Fibroblast of the aortic adventitia (primary cell): ENCODE measurements at regions not wholly inside any gene's neighbourhood (a gene's known extent, or its start where the extent isn't known, plus 50 kb on each side); places are given as distances from the start of the nearest gene placed in this dataset.

Source experiments
- DNase-seq: peaks from one replicate; pipeline ENCODE4 v3.0.0-alpha.2; 2010; ENCODE audit warnings: low read depth
- H3K4me3 ChIP-seq: 2 replicates; pipeline ENCODE4 v1.5.1; 2011; ENCODE audit warnings: low read depth, mild to moderate bottlenecking, control low read depth, low read length, moderate library complexity
- TF ChIP-seq, protein P1 (sequence below): IDR thresholded peaks from 2 replicates; pipeline ENCODE4 v1.5.1; 2011; ENCODE audit warnings: mild to moderate bottlenecking, low read length, control low read depth, inconsistent platforms; ENCODE audit not compliant: insufficient read depth

DNA sequence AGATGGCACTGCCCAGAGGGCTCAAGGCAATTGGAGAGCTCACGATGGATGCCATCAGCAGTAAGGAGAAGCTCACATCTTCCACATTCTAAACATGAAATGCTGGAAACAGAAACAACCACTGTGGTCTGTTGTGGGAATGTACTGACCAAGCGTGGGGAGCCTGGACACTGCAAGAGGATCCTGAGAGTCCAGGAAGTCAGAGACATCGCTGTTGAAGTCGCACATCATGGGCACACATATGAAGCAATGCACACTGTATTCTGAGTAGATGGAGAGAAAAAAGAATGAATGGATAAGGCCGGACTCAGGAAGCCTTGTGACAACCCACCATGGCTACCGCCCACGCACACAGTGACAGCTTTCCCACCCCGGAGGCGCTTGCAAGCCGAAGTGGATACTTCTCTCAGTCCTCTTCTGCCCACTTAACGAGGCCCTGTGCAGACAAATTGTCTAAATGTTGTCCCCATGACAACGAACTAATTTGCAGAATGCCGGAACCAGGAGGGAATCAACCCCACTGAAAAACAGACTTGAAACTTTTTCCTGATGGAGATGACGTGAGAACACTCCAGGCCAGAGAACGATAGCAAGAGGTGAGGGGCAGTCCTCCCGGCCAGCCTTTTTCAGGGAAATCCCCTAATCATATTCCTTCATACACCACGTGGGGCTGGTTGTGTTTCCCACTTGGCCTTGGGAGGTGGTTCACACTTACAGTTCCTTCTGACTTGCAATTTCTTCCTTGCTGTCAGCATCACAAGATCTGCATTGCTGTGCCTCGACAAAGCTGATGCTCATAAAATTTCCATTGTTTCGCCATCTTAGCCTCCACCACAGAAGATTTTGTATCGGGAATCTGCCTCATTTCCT lies 109.6 kb upstream of the SERP2 start:
- H3K4me3 ChIP-seq = no peak overlapping the region
- DNase-seq = peak; percentile 79
- TF ChIP-seq, protein P1, sequence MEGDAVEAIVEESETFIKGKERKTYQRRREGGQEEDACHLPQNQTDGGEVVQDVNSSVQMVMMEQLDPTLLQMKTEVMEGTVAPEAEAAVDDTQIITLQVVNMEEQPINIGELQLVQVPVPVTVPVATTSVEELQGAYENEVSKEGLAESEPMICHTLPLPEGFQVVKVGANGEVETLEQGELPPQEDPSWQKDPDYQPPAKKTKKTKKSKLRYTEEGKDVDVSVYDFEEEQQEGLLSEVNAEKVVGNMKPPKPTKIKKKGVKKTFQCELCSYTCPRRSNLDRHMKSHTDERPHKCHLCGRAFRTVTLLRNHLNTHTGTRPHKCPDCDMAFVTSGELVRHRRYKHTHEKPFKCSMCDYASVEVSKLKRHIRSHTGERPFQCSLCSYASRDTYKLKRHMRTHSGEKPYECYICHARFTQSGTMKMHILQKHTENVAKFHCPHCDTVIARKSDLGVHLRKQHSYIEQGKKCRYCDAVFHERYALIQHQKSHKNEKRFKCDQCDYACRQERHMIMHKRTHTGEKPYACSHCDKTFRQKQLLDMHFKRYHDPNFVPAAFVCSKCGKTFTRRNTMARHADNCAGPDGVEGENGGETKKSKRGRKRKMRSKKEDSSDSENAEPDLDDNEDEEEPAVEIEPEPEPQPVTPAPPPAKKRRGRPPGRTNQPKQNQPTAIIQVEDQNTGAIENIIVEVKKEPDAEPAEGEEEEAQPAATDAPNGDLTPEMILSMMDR = no peak

DNA sequence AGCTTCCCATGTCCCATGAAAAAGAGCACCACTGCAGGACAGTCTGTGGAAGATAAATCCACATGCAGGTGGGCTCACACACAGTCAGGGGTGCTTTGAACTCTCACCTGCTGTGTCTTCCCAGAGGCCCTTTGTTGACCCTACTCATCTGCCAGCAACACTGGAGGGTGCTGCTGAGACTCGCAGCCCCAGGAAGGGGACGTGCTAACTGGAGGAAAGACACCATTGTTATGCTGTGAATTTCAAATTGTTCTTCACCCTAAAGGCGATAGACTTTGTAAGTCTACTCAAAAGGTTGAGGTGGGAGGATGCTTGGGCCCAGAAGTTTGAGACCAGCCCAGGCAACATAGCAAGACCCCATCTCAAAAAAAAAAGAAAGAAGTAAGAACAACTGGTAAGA lies 107.3 kb upstream of the SERP2 start:
- no peak for DNase-seq
- no peak overlapping the region for H3K4me3 ChIP-seq
- TF ChIP-seq, protein P1 = no peak

DNA sequence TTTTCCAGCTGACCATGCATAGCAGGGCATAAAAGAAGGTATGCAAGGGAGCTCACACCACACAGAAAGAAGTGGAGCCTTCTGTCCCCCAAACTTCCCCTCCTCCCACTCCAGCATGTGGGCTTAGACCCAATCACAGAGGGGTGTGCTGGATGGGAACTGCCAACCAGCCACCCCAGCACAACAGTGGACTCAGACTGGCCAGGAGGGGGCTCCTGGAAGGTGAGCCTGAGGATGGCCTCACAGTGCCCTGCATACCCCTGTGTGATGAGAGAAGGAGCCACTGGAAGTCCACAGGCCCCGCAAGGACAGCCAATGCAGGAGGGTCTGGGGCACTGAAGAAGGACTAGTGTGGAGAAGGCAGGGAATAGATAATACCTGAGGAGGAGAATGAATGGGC lies 106.9 kb upstream of the SERP2 start:
- DNase-seq = no peak
- no peak overlapping the region for H3K4me3 ChIP-seq
- TF ChIP-seq, protein P1 = no peak

DNA sequence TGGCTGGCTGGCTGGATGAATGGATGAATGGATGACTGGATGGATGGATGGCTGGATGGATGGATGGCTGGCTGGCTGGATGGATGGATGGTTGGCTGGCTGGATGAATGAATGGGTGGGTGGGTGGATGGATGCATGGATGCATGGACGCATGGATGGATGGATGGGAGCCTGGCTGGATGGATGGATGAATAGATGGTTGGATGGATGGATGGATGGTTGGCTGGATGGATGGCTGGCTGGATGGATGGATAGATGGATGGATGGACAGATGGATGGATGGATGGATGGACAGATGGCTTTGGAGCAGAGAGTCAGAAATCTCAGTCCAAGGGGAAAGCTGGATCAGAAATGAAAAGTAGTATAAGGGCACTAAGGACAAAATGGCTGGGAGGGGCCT lies 106.4 kb upstream of the SERP2 start:
- TF ChIP-seq, protein P1 = no peak
- no peak for DNase-seq
- H3K4me3 ChIP-seq = no peak overlapping the region

DNA sequence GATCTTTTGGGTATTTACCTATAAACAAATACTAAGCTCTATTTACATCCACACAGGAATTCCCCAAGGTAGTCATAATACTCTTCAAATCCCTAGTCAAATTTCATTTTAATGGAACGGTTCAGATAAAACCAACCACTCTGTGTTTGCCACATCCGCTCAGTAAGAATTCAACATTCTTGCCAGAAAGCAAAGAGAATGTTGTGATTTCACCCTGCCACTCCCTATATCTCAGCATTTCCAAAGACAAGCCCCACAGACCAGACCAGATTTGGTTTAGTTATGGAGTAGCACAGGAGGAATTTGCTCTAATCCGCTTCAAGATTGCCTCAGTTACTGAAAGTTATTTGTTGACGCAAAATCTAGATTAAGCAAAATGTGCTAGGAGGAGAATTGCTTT lies 105.6 kb upstream of the SERP2 start:
- TF ChIP-seq, protein P1 = no peak
- DNase-seq = peak; percentile 95
- no peak overlapping the region for H3K4me3 ChIP-seq

DNA sequence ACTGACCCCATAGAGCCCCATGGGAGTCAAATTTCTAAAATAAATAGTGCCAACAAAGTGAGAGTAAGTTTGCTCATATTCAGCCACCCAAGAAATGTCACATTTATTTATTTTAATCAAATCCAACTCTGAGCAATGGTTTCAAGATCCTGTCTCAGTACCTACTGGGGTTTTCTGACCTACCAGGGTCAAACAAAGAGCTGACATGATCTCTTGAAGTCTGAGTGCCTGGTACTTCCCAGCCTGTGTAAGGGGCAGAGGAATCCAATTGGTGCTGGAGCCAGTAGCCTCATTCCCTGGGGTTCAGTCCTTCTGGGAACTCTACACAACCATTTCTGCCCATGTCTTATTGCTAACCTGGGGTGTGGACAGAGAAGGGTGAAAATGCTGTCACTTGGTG lies 104.6 kb upstream of the SERP2 start:
- no peak overlapping the region for H3K4me3 ChIP-seq
- DNase-seq = no peak
- TF ChIP-seq, protein P1 = no peak

DNA sequence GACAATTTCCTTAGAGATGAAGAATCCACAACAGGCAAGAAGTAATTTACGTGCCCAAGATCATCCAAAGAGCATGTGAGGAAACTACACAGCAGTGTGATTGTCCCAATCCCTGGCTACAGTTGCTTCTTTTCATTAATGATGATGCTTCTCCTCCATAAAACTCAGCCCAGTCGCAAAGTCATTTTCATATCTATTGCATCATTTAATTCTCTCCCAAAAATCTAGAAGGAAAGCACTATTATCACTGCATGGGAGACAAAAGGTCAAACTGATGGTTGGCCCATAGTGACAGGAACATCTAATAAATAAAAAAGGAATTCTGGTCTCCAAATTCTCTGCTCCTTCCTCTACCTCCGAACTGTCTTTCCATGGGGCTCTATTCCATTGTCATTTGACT lies 103.5 kb upstream of the SERP2 start:
- DNase-seq = no peak
- no peak overlapping the region for H3K4me3 ChIP-seq
- TF ChIP-seq, protein P1 = no peak
